ENCODE measurements at regions not wholly inside any gene's neighbourhood (a gene's known extent, or its start where the extent isn't known, plus 50 kb on each side); places are given as distances from the start of the nearest gene placed in this dataset.

DNA sequence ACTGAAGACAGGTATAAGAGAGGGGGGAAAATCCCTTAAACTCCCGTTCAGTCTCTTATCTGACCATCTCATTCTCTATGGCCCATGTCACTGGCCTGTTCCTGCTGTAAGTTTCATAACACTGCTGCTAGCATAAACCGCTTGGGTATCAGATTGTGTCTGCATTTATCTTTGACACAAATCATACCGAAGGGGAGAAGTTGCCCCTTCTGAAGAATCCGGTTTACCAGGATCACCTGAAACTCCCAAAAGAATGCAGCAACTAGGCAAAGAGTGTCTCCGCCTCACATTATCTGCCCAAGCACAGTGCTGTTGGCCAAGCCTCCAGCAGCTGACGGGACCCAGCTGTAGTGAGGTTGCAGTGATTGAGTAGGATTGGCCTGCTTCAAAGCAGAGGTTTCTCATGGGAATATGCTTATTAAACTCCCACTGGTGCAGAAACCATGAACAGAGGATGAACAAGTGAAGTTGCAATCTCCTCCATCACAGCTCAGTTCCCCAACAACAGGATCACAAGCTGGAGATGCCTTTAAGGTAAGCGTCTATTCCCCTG, 71.3 kb upstream of the PUDP start:
- no peak for DNase-seq (ENCODE audit: low spot score)

DNA sequence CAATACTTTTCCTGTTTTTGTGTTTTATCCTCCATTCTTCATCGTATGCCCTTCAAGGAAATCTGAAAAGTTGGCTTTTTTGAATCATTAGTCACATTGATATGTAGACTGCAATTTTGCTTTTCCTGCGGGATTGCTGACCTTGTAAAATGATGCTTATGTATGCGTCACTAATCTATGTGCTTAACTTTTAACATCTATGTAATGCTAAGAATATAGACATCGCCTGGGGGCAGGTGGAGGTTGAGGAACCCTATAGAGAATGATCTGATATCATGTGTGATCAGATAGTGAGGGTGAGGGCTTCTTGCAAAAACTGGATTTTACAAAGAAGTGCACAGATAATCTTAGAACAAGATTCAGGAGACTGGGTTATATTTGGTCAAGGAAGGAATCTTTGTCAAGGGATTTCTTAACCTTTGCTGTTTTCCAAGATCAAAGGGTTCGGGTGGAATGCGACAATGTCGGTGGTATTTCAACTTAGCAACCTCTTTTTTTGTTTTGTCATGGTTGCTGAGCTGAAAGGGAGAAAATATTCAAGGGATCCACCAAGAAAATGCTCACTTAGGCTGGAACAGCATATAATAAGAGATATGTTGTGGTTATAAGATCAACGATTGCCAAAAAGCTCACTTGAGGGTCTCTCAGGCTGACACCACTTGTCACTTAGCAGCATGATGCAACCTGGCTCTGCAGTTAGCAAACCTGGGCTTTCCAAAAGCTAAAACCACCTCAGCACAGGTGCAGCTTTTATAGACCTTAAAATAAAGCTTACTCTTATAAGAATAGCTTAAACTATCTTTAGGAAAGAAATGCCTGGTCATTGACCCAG, 70.6 kb upstream of the PUDP start:
- no peak for DNase-seq (ENCODE audit: low spot score)

DNA sequence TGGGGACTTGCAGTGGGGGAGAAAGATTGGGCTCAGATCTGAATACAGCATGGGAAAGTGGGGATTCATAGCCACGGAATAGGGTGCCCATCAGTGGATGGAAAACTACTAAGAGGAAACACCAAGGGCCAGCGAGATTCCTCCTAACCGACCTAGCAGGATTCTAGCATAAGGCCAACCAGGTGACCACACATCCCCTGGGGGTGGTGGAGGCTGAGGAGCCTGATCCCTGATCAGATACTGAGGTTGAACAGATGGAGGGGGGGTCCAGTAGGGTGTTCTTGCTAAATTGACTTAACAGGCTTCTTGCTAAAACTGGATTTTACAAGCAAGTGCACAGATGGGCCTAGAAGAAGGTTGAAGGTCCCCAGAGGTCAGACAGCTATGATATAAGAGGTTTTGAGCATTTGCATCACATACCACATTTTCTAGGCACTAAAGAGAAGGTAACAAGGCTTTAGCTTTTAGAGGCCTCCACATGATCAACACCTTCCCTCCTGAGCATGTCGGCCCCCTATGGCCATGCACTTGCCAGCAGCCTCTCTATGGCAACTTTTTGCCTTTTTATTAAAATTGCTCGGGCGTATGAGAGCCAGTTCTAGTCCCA, 69.1 kb upstream of the PUDP start:
- DNase-seq (ENCODE audit: low spot score): no peak

DNA sequence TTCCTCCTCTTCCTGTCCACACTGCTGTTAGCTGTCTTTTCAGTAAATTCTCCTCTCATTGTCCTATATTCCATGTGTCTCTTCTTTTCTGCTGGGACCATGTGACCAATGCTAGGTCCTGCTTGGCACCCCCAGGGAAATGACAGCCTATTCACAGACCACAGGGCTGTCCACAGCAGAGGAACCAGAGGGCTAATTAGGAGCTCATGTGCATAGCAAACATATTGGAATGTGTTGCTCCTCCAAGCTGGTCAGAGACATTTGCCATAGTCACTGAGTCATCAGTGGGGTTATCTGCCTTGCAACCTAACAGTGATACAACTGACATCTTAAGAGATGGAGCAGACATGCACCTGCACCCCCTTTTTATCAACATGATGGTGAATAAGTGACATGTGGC, 67.9 kb upstream of the PUDP start:
- no peak for DNase-seq (ENCODE audit: low spot score)

DNA sequence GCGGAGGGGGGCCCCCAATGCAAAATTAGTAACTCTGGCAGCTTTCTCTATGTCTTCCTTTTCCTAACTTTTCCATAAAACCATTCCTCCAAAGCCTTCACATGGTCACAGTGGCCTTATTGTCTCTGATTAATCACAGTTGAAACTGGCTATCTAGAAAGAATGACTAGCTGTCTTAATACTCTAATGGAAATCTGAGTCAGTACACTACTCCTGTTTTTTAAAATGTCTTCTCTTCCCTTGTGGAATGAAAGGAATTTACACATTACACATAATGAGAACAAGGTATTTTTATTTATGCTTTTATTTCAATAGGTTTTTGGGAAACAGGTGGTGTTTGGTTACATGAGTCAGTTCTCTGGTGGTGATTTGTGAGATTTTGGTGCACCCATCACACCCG, 66.3 kb upstream of the PUDP start:
- DNase-seq (ENCODE audit: low spot score): no peak

DNA sequence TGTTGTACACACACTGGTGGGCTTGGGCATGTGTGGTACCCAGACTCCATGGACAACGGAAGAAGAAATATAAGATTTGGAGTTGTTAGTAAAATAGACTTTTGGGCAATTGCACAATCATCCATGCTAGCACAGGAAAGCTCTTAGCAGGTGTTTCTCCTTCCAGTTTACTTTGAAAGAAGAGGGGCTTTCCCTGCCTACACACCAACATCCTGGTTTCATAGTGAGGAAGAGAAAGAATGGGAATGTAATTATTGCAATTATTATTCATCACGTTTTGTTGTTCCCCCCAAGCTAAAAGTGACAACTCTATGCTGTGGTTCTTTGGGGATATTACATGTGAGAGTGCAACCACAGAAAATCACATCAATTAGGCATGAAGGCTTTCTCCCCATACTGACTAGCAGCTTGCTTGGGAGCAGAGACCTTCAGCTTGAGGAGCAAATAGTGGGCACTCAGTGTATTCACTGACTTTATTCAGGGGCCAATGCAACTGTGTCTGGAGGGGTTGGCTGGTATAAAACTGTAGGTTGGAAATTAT, 57.2 kb upstream of the PUDP start:
- DNase-seq (ENCODE audit: low spot score): no peak

DNA sequence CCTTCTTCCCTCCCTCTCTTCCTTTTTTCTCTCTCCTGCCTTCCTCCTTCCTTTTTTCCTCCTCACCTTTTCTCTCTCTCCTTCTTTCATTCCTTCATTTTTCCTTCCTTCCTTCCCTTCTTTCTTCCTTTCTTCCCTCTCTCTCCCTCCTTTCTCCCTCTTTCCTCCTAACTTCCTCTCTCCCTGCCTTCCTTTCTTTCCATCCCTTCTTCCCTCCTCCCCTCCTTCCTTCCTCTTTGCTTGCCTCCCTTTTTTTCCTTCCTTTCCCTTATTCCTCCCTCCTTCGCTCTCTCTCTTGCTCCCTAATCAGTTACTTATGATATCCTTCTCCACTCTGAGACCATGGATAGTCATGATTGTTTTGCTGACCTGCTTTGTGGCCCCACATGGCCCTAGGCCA, 56.7 kb upstream of the PUDP start:
- no peak for DNase-seq (ENCODE audit: low spot score)

DNA sequence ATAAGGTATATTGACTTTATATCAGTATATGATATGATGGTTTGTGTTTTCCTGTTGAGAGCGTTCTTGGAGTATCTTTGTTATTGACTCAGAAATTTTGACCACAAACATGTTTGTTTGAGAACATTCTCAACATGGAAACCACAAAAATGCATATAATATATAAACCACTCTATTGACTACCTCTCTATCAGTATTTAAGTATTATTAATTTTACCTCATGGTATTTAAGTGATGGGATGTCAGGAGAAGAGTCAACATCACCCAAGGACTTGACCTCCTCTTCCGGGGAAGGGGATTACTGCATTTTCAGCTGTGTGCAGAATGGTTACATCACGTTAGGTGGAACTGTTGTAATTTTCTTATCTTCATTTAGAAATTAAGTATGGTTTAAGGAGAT, 54.3 kb upstream of the PUDP start:
- DNase-seq (ENCODE audit: low spot score): no peak

DNA sequence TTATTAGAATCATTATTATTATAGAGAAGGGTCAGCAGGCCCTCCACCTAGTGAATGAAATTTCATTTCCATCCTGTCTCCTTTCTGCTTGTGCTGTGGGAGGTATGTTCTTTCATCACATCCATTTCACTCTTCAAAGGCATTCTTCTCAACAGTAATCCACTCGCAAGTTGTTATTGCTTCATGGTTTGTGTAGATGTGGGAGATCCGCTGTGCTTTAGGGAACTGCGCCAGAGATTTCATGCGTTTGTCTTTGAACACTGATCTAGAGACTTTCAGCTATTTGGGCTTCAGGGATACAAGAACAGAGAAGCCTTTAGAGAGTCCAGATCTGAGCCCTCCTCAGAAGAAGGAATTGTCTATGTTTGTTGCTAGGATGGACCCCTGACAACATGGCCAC, 53.5 kb upstream of the PUDP start:
- no peak for DNase-seq (ENCODE audit: low spot score)

DNA sequence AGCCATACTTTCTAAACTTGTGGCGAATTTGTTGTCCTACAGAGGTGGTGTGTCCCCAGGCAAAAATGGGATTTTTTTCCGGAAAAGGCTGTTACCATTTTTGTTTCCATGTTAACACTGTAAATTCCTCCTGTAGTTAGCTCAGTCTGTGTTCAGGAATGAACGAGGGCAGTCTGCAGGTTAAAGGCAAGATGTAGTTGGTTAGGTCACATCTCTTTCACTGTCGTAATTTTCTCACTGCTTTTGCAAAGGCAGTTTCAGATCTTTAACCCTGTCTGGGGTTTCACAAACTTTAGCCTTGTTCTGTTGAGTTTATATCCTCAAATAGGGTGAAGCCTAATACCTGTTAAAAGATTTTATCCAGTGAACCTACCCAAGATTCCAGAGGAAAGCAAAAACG, 50.5 kb upstream of the PUDP start:
- no peak for DNase-seq (ENCODE audit: low spot score)
